ENCODE measurements at regions not wholly inside any gene's neighbourhood (a gene's known extent, or its start where the extent isn't known, plus 50 kb on each side); places are given as distances from the start of the nearest gene placed in this dataset.
"Not testable (repeated sequence)": the region's sequence is repeated elsewhere in the genome, so short reads cannot be mapped to it uniquely, and the experiment has no call there.

- no peak for ATAC-seq
Measured at GRCh38 chr16:88306860-88307545, 75.8 kb upstream of the ZNF469 start.

- no peak for ATAC-seq
Measured at GRCh38 chr16:88308441-88309173, 74.2 kb upstream of the ZNF469 start.

GRCh38 chr16:88309174-88309907 lies 73.4 kb upstream of the ZNF469 start:
- no peak for ATAC-seq

- peak; percentile 48 for ATAC-seq
Measured at GRCh38 chr16:88309908-88310265, 72.9 kb upstream of the ZNF469 start.

- no peak for ATAC-seq
Measured at GRCh38 chr16:88310796-88311605, 71.8 kb upstream of the ZNF469 start.

- ATAC-seq: not testable (repeated sequence)
Measured at GRCh38 chr16:88311860-88312259, 70.9 kb upstream of the ZNF469 start.

GRCh38 chr16:88312732-88313131 lies 70.0 kb upstream of the ZNF469 start:
- ATAC-seq: no peak

- ATAC-seq: peak; percentile 4
Measured at GRCh38 chr16:88314991-88315542, 67.7 kb upstream of the ZNF469 start.

- peak; percentile 90 for ATAC-seq
Measured at GRCh38 chr16:88315543-88316105, 67.1 kb upstream of the ZNF469 start.

GRCh38 chr16:88316151-88316550 lies 66.6 kb upstream of the ZNF469 start:
- ATAC-seq: peak; percentile 36

- ATAC-seq: no peak
Measured at GRCh38 chr16:88316941-88317612, 65.7 kb upstream of the ZNF469 start.

- ATAC-seq: no peak
Measured at GRCh38 chr16:88317613-88317965, 65.2 kb upstream of the ZNF469 start.

GRCh38 chr16:88318051-88318450 lies 64.7 kb upstream of the ZNF469 start:
- no peak for ATAC-seq

GRCh38 chr16:88318521-88318920 lies 64.2 kb upstream of the ZNF469 start:
- no peak for ATAC-seq

GRCh38 chr16:88319116-88319965 lies 63.4 kb upstream of the ZNF469 start:
- ATAC-seq: no peak

GRCh38 chr16:88320947-88321634 lies 61.7 kb upstream of the ZNF469 start:
- ATAC-seq: no peak

GRCh38 chr16:88321635-88322499 lies 60.9 kb upstream of the ZNF469 start:
- no peak for ATAC-seq

- no peak for ATAC-seq
Measured at GRCh38 chr16:88322500-88322970, 60.2 kb upstream of the ZNF469 start.

- no peak for ATAC-seq
Measured at GRCh38 chr16:88323041-88323440, 59.7 kb upstream of the ZNF469 start.
